Fibroblast of villous mesenchyme (primary cell): ENCODE measurements at regions not wholly inside any gene's neighbourhood (a gene's known extent, or its start where the extent isn't known, plus 50 kb on each side); places are given as distances from the start of the nearest gene placed in this dataset.

Experiments
- DNase-seq: peaks from one replicate; pipeline ENCODE4 v3.0.0-alpha.2; 2010; ENCODE audit warnings: low read depth
- H3K4me3 ChIP-seq: 2 replicates; pipeline ENCODE4 v1.5.1; 2011; ENCODE audit warnings: low read depth, mild to moderate bottlenecking, low read length
- CTCF ChIP-seq: IDR thresholded peaks from 2 replicates; pipeline ENCODE4 v1.5.1; 2012; ENCODE audit warnings: low read depth, mild to moderate bottlenecking, low read length; ENCODE audit not compliant: insufficient read depth

GRCh38 chr7:119684763-119685162 lies 588.2 kb upstream of the KCND2 start:
- DNase-seq: no peak
- TF ChIP-seq CTCF: no peak
- no peak overlapping the region for H3K4me3 ChIP-seq

GRCh38 chr7:119685906-119686305 lies 587.1 kb upstream of the KCND2 start:
- TF ChIP-seq CTCF: no peak
- no peak for DNase-seq
- no peak overlapping the region for H3K4me3 ChIP-seq

- H3K4me3 ChIP-seq: no peak overlapping the region
- DNase-seq: no peak
- TF ChIP-seq CTCF: no peak
These were observed 584.1 kb upstream of the KCND2 start for GRCh38 chr7:119688831-119689230.

GRCh38 chr7:119692541-119692940 lies 580.4 kb upstream of the KCND2 start:
- H3K4me3 ChIP-seq: no peak overlapping the region
- no peak for DNase-seq
- TF ChIP-seq CTCF: no peak

- TF ChIP-seq CTCF: no peak
- DNase-seq: no peak
- no peak overlapping the region for H3K4me3 ChIP-seq
These were observed 578.5 kb upstream of the KCND2 start for GRCh38 chr7:119694506-119694905.

GRCh38 chr7:119696336-119696735 lies 576.6 kb upstream of the KCND2 start:
- no peak for TF ChIP-seq CTCF
- no peak for DNase-seq
- no peak overlapping the region for H3K4me3 ChIP-seq

- no peak for TF ChIP-seq CTCF
These were observed 569.1 kb upstream of the KCND2 start for GRCh38 chr7:119703895-119704294.

More at GRCh38 chr7:119703895-119704294, 569.1 kb upstream of the KCND2 start:
- H3K4me3 ChIP-seq: no peak overlapping the region
- DNase-seq: no peak
